Breast epithelium (tissue), 4 donors: ENCODE measurements at regions not wholly inside any gene's neighbourhood (a gene's known extent, or its start where the extent isn't known, plus 50 kb on each side); places are given as distances from the start of the nearest gene placed in this dataset.
A peak's percentile ranks its signal among the peaks of the same experiment; 100 is the strongest.

Experiments
- DNase-seq, 2 donors: peaks; one replicate each; pipeline ENCODE4 v3.0.0-alpha.2; 2019; ENCODE audit warnings: low spot score in 2 of 2
- H3K27ac ChIP-seq, 2 donors: fragments of 200-600 bp; sonication (generic) in 1 of 2; one replicate each; pipeline ENCODE4 v1.5.1; 2016 to 2019; ENCODE audit warnings: mild to moderate bottlenecking in 1 of 2
- H3K27me3 ChIP-seq, 2 donors: fragments of 200-600 bp; sonication (generic) in 1 of 2; one replicate each; pipeline versions ENCODE4 v1.5.1 to v1.6.0; 2017 to 2019; ENCODE audit warnings: control low read depth in 1 of 2, mild to moderate bottlenecking in 1 of 2
- H3K36me3 ChIP-seq: fragments of 200-600 bp; one replicate; pipeline ENCODE4 v1.5.1; 2019
- H3K4me1 ChIP-seq, 2 donors: fragments of 200-600 bp; sonication (generic); one replicate each; pipeline ENCODE4 v1.5.1; 2016 to 2019; ENCODE audit warnings: control low read depth in 1 of 2
- H3K4me3 ChIP-seq, 3 donors: fragments of 200-600 bp; sonication (generic); 1 replicate in 2 of 3; 2 replicates in 1 of 3; pipeline ENCODE4 v1.5.1; 2016 to 2019; ENCODE audit warnings: mild to moderate bottlenecking in 3 of 3, moderate library complexity in 2 of 3
- H3K9me3 ChIP-seq, 2 donors: fragments of 200-600 bp; sonication (generic) in 1 of 2; one replicate each; pipeline ENCODE4 v1.5.1; 2016 to 2019; ENCODE audit warnings: control low read depth in 1 of 2
- CTCF ChIP-seq, 3 donors: fragments of 450-650 bp; IDR thresholded peaks; one replicate each; pipeline ENCODE4 v1.5.1; 2016 to 2017; ENCODE audit warnings: antibody characterized with exemption in 3 of 3, mild to moderate bottlenecking in 3 of 3, moderate library complexity in 3 of 3
- POLR2A ChIP-seq: fragments of 450-650 bp; IDR thresholded peaks from one replicate; pipeline ENCODE4 v1.6.1; 2016; ENCODE audit warnings: antibody characterized with exemption, mild to moderate bottlenecking, moderate library complexity
- POLR2AphosphoS5 ChIP-seq, 3 donors: sonication (generic); formaldehyde crosslinking; IDR thresholded peaks; one replicate each; pipeline ENCODE4 v1.6.1; 2017; ENCODE audit warnings: antibody characterized with exemption in 3 of 3
- intact Hi-C: fragments of 100-400 bp; cut with DNase I; formaldehyde crosslinking; loops from one replicate; pipeline ENCODE4 v1.15.1; 2023; ENCODE audit warnings: low total_unique reads

- TF ChIP-seq POLR2A (no peak), POLR2AphosphoS5 (IDR thresholded peaks at IDR 0.05) (no peak), CTCF (IDR thresholded peaks at IDR 0.05) (no peak)
- no peak for DNase-seq
These were observed 451.4 kb upstream of the ID2 start for GRCh38 chr2:8230466-8230865.

GRCh38 chr2:8231902-8232301, 450.0 kb upstream of the ID2 start:
- H3K36me3 ChIP-seq = no peaks in the 10 kb centered on the region
- no peaks in the 10 kb centered on the region for H3K27me3 ChIP-seq
- no peak for TF ChIP-seq CTCF (IDR thresholded peaks at IDR 0.05)
- TF ChIP-seq POLR2A = no peak
- TF ChIP-seq POLR2AphosphoS5 (IDR thresholded peaks at IDR 0.05) = no peak
- no peak overlapping the region for H3K4me3 ChIP-seq
- intact Hi-C loops = no loop called here
- no peaks in the 10 kb centered on the region for H3K9me3 ChIP-seq
- DNase-seq = no peak
- no peaks in the 10 kb centered on the region for H3K4me1 ChIP-seq
- H3K27ac ChIP-seq = no peak overlapping the region

More at GRCh38 chr2:8230466-8230865, 451.4 kb upstream of the ID2 start:
- Histone ChIP-seq H3K27me3 (no peaks in the 10 kb centered on the region), H3K27ac (no peak overlapping the region), H3K4me3 (no peak overlapping the region), H3K36me3 (no peaks in the 10 kb centered on the region), H3K9me3 (no peaks in the 10 kb centered on the region), H3K4me1 (no peaks in the 10 kb centered on the region)
- intact Hi-C loops = no loop called here

GRCh38 chr2:8232871-8233270, 449.0 kb upstream of the ID2 start:
- H3K9me3 ChIP-seq = no peaks in the 10 kb centered on the region
- H3K36me3 ChIP-seq = no peaks in the 10 kb centered on the region
- no peak for DNase-seq
- intact Hi-C loops = no loop called here
- TF ChIP-seq POLR2A (no peak), CTCF (IDR thresholded peaks at IDR 0.05) (no peak), POLR2AphosphoS5 (IDR thresholded peaks at IDR 0.05) (no peak)
- no peaks in the 10 kb centered on the region for H3K4me1 ChIP-seq
- no peak overlapping the region for H3K27ac ChIP-seq
- H3K27me3 ChIP-seq = no peaks in the 10 kb centered on the region
- H3K4me3 ChIP-seq = no peak overlapping the region

GRCh38 chr2:8234253-8234652, 447.6 kb upstream of the ID2 start:
- no peak overlapping the region for H3K4me3 ChIP-seq
- DNase-seq = no peak
- TF ChIP-seq CTCF (IDR thresholded peaks at IDR 0.05) (no peak), POLR2A (no peak), POLR2AphosphoS5 (IDR thresholded peaks at IDR 0.05) (no peak)
- H3K27me3 ChIP-seq = no peaks in the 10 kb centered on the region
- no peaks in the 10 kb centered on the region for H3K4me1 ChIP-seq
- peak overlapping the region in 1 of 2 donors; percentile 12 for H3K27ac ChIP-seq
- intact Hi-C loops = no loop called here
- H3K36me3 ChIP-seq = no peaks in the 10 kb centered on the region
- no peaks in the 10 kb centered on the region for H3K9me3 ChIP-seq

GRCh38 chr2:8234757-8235374, 447.0 kb upstream of the ID2 start:
- no peaks in the 10 kb centered on the region for H3K4me1 ChIP-seq
- intact Hi-C loops = no loop called here
- no peaks in the 10 kb centered on the region for H3K9me3 ChIP-seq
- H3K27me3 ChIP-seq = no peaks in the 10 kb centered on the region
- H3K4me3 ChIP-seq = no peak overlapping the region
- no peaks in the 10 kb centered on the region for H3K36me3 ChIP-seq
- H3K27ac ChIP-seq = peak overlapping the region in 1 of 2 donors; percentile 12
- no peak for DNase-seq
- TF ChIP-seq CTCF (IDR thresholded peaks at IDR 0.05) = no peak
- no peak for TF ChIP-seq POLR2AphosphoS5 (IDR thresholded peaks at IDR 0.05)
- no peak for TF ChIP-seq POLR2A
